ENCODE measurements at regions not wholly inside any gene's neighbourhood (a gene's known extent, or its start where the extent isn't known, plus 50 kb on each side); places are given as distances from the start of the nearest gene placed in this dataset.

DNA sequence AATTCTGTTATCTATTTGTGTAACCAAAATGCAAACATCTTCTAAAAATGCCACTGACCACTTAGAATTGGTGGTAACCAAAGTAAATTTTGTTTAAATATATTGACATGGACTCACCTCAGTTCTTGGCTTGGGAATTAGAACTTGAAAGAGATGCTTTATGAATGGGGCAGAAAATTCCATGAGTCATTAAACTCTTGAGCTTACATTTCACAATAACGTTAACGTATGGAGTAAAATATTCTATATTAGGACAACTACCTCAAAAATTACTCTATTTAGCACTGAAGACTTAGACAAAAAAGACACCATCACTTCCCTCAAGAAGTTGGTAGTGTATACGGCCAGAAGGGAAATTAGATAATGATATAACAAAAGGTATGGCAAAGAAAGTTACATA lies 752.2 kb upstream of the MARCKS start:
- in situ Hi-C loops (cut with HindIII; ENCODE audit: low sequenced_read_pairs): no loop called here
- no peak for DNase-seq (ENCODE audit: low read depth)
- H3K4me3 ChIP-seq (ENCODE audit: low read depth, low read length): no peak overlapping the region
- TF ChIP-seq, protein P1, sequence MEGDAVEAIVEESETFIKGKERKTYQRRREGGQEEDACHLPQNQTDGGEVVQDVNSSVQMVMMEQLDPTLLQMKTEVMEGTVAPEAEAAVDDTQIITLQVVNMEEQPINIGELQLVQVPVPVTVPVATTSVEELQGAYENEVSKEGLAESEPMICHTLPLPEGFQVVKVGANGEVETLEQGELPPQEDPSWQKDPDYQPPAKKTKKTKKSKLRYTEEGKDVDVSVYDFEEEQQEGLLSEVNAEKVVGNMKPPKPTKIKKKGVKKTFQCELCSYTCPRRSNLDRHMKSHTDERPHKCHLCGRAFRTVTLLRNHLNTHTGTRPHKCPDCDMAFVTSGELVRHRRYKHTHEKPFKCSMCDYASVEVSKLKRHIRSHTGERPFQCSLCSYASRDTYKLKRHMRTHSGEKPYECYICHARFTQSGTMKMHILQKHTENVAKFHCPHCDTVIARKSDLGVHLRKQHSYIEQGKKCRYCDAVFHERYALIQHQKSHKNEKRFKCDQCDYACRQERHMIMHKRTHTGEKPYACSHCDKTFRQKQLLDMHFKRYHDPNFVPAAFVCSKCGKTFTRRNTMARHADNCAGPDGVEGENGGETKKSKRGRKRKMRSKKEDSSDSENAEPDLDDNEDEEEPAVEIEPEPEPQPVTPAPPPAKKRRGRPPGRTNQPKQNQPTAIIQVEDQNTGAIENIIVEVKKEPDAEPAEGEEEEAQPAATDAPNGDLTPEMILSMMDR (IDR thresholded peaks at IDR 0.05; ENCODE audit: low read depth, low read length, missing control alignments): no peak

DNA sequence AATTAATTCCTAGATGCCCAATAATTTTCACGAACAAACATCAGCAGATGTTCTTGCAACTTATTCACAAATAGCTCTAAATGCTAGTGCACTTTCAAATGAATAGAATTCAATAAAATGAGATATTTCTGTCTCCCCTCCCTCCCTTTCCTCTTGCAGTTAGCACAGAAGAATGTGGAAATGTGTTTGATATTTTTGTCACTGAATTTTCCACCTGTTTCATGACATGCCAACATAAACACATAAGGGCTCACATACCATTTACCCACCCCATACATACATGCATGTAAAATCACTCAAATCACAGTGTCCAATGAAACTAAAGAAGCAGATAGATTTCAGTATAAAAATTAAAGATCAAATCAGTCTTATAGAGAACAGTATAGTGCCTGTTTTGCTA lies 746.9 kb upstream of the MARCKS start:
- no peak for DNase-seq (ENCODE audit: low read depth)
- TF ChIP-seq, protein P1 (IDR thresholded peaks at IDR 0.05; ENCODE audit: low read depth, low read length, missing control alignments): no peak
- no peak overlapping the region for H3K4me3 ChIP-seq (ENCODE audit: low read depth, low read length)
- in situ Hi-C loops (cut with HindIII; ENCODE audit: low sequenced_read_pairs): no loop called here

DNA sequence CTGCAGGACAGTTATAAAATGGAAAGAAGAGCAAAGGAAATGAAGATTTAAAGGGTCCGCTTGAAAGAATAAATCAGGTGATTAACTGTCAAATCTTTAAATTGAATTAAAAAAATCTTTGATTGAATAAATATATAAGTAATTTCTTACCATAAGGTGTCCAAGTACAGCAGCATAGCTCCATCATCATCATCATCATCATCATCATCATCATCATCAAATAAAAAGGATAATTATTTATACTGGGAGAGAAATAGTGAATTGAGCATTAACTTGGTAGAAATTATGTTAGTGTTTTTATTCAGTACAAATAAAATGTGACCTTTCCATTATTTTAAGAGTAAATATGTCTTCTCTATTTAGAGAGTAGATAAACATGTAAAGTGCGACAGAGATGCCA lies 745.6 kb upstream of the MARCKS start:
- no peak for DNase-seq (ENCODE audit: low read depth)
- TF ChIP-seq, protein P1 (IDR thresholded peaks at IDR 0.05; ENCODE audit: low read depth, low read length, missing control alignments): no peak
- H3K4me3 ChIP-seq (ENCODE audit: low read depth, low read length): no peak overlapping the region
- in situ Hi-C loops (cut with HindIII; ENCODE audit: low sequenced_read_pairs): no loop called here

DNA sequence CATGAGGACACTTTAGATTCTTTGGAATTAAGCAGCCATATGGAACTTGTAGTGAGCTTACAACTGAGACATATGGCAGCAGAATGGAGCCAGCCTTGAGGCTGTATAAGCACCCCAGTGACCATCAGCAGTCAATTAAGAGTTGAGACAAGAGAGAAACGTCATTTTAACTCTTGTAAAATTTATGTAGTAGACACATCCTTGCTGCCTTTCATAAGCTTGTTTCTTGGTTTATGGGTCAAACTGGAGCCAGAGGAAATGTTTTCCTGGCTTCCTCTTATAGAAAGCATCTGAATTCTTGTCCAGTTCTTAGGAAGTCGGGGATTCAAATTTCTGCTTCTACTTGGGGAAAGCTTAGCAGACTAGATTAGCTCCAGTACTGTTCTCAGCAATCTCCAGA lies 745.1 kb upstream of the MARCKS start:
- H3K4me3 ChIP-seq (ENCODE audit: low read depth, low read length): no peak overlapping the region
- TF ChIP-seq, protein P1 (IDR thresholded peaks at IDR 0.05; ENCODE audit: low read depth, low read length, missing control alignments): no peak
- in situ Hi-C loops (cut with HindIII; ENCODE audit: low sequenced_read_pairs): no loop called here
- no peak for DNase-seq (ENCODE audit: low read depth)

DNA sequence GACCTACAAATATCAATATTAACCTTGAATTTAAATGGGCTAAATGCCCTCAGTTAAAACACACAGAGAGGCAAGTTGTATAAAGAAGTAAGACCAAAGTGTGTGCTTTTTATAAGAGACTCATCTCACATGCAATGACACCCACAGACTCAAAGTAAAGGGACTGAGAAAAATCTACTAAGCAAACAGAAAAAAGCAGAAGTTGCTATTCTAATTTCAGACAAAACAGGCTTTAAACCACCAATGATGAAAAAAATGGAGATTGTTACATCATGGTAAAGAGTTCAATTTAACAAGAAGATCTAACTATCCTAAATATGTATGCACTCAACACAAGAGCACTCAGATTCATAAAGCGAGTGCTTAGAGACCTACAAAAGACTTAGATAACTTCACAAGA lies 741.9 kb upstream of the MARCKS start:
- H3K4me3 ChIP-seq (ENCODE audit: low read depth, low read length): no peak overlapping the region
- DNase-seq (ENCODE audit: low read depth): no peak
- TF ChIP-seq, protein P1 (IDR thresholded peaks at IDR 0.05; ENCODE audit: low read depth, low read length, missing control alignments): no peak
- in situ Hi-C loops (cut with HindIII; ENCODE audit: low sequenced_read_pairs): no loop called here

DNA sequence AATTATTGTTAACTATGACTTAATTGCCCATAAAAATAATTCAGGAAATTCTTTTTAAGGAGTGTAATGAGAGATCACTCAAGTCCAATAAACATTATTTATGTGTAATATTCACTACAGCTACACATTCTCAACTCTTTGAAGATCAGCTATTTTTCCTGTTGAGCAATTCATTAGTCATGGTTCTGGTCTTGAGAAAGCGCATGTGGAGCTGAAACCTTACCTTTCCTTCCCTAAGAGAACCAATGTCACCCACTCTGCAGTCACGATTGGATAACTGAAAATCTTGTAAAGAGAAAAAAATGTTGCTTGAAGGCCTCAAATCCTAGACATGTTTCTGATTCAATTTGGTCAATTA lies 736.9 kb upstream of the MARCKS start:
- TF ChIP-seq, protein P1 (IDR thresholded peaks at IDR 0.05; ENCODE audit: low read depth, low read length, missing control alignments): no peak
- peak; percentile 93 for DNase-seq (ENCODE audit: low read depth)
- no peak overlapping the region for H3K4me3 ChIP-seq (ENCODE audit: low read depth, low read length)
- in situ Hi-C loops (cut with HindIII; ENCODE audit: low sequenced_read_pairs): no loop called here

Data from astrocyte of the cerebellum (primary cell).